Loucy (cell line): ENCODE measurements at regions not wholly inside any gene's neighbourhood (a gene's known extent, or its start where the extent isn't known, plus 50 kb on each side); places are given as distances from the start of the nearest gene placed in this dataset.

Source experiments
- H2AFZ ChIP-seq: fragments of 200-600 bp; sonication (generic); 2 replicates; pipeline ENCODE4 v1.6.0; 2016; ENCODE audit warnings: antibody characterized with exemption, mild to moderate bottlenecking, low read length, moderate library complexity
- H3F3A ChIP-seq: fragments of 200-600 bp; 2 replicates; pipeline ENCODE4 v1.6.0; 2016; ENCODE audit warnings: antibody characterized with exemption, low read depth, mild to moderate bottlenecking
- H3K27me3 ChIP-seq: fragments of 200-600 bp; sonication (generic); 2 replicates; pipeline ENCODE4 v1.6.1; 2014; ENCODE audit warnings: low read length, mild to moderate bottlenecking; ENCODE audit not compliant: insufficient read depth, poor library complexity, severe bottlenecking
- H3K36me3 ChIP-seq: fragments of 200-600 bp; sonication (generic); 2 replicates; pipeline ENCODE4 v1.6.1; 2016; ENCODE audit warnings: low read length; ENCODE audit not compliant: insufficient read depth
- H3K4me1 ChIP-seq: fragments of 200-600 bp; sonication (generic); 2 replicates; pipeline ENCODE4 v1.5.1; 2014; ENCODE audit warnings: low read length, mild to moderate bottlenecking; ENCODE audit not compliant: insufficient read depth, poor library complexity, severe bottlenecking
- H3K4me2 ChIP-seq: fragments of 200-600 bp; sonication (generic); 2 replicates; pipeline ENCODE4 v1.6.0; 2014; ENCODE audit warnings: antibody characterized with exemption, low read length, low read depth, mild to moderate bottlenecking; ENCODE audit not compliant: poor library complexity, severe bottlenecking
- H3K4me3 ChIP-seq: fragments of 200-600 bp; sonication (generic); 2 replicates; pipeline ENCODE4 v1.5.1; 2014; ENCODE audit warnings: low read length, mild to moderate bottlenecking, mixed read lengths; ENCODE audit not compliant: poor library complexity, severe bottlenecking
- H3K79me2 ChIP-seq: fragments of 200-600 bp; sonication (generic); 2 replicates; pipeline ENCODE4 v1.6.1; 2014; ENCODE audit warnings: low read length; ENCODE audit not compliant: insufficient read depth
- H3K9ac ChIP-seq: fragments of 200-600 bp; sonication (generic); 2 replicates; pipeline ENCODE4 v1.6.0; 2014; ENCODE audit warnings: mild to moderate bottlenecking, low read depth, low read length, moderate library complexity; ENCODE audit not compliant: poor library complexity, severe bottlenecking
- H3K9me2 ChIP-seq: fragments of 200-600 bp; sonication (generic); replicated peaks from 2 replicates; pipeline ENCODE4 v1.6.1; 2016; ENCODE audit warnings: low read depth, low read length, mixed read lengths
- H3K9me3 ChIP-seq: fragments of 200-600 bp; sonication (generic); 2 replicates; pipeline ENCODE4 v1.6.1; 2014; ENCODE audit warnings: mild to moderate bottlenecking, antibody characterized with exemption, low read length, low read depth; ENCODE audit not compliant: insufficient read depth
- H4K20me1 ChIP-seq: fragments of 200-600 bp; sonication (generic); 2 replicates; pipeline ENCODE4 v1.6.0; 2014; ENCODE audit warnings: antibody characterized with exemption, low read length, mild to moderate bottlenecking; ENCODE audit not compliant: insufficient read depth, poor library complexity, severe bottlenecking
- EZH2phosphoT487 ChIP-seq: fragments of 200-600 bp; IDR thresholded peaks from 2 replicates; pipeline ENCODE4 v1.6.1; 2018; ENCODE audit warnings: antibody characterized with exemption, mild to moderate bottlenecking, moderate library complexity, borderline replicate concordance
- TF ChIP-seq, protein P1 (sequence below): fragments of 200-600 bp; sonication (generic); conservative IDR thresholded peaks from 2 replicates; pipeline ENCODE4 v1.5.1; 2014; ENCODE audit warnings: mild to moderate bottlenecking, antibody characterized with exemption, low read length

DNA sequence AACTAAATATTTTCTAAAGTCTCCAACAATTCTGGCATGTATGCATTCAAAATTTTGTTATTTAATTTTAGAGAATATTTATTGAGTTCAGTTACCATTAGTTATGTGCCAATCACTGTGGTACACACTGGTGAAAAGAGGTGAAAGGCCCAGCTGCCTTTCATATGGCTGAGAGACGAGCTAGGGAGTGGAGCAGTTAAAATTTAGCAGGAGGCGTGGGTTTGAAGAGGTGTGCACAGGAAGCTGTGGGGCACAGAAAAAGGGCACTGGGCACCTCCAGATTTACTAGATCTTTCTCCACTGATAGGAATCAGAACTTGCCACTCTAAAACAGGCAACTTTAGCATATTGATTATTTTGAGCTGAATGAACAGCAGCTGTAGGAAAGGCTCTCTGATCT, 347.1 kb downstream of the CD83 start:
- no peak overlapping the region for H3K4me3 ChIP-seq
- no peaks in the 10 kb centered on the region for H4K20me1 ChIP-seq
- H3K4me1 ChIP-seq = peaks cover 60% of the 10 kb centered on the region
- no peaks in the 10 kb centered on the region for H3F3A ChIP-seq
- H3K9ac ChIP-seq = peak overlapping the region; percentile 49
- no peaks in the 10 kb centered on the region for H3K79me2 ChIP-seq
- H3K36me3 ChIP-seq = no peaks in the 10 kb centered on the region
- H3K9me2 ChIP-seq = no peaks in the 10 kb centered on the region
- H2AFZ ChIP-seq = no peak overlapping the region
- no peak for TF ChIP-seq EZH2phosphoT487
- TF ChIP-seq, protein P1, sequence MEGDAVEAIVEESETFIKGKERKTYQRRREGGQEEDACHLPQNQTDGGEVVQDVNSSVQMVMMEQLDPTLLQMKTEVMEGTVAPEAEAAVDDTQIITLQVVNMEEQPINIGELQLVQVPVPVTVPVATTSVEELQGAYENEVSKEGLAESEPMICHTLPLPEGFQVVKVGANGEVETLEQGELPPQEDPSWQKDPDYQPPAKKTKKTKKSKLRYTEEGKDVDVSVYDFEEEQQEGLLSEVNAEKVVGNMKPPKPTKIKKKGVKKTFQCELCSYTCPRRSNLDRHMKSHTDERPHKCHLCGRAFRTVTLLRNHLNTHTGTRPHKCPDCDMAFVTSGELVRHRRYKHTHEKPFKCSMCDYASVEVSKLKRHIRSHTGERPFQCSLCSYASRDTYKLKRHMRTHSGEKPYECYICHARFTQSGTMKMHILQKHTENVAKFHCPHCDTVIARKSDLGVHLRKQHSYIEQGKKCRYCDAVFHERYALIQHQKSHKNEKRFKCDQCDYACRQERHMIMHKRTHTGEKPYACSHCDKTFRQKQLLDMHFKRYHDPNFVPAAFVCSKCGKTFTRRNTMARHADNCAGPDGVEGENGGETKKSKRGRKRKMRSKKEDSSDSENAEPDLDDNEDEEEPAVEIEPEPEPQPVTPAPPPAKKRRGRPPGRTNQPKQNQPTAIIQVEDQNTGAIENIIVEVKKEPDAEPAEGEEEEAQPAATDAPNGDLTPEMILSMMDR = no peak
- H3K4me2 ChIP-seq = no peak overlapping the region
- H3K9me3 ChIP-seq = peaks cover 31% of the 10 kb centered on the region; the same call in 1 of the 2 replicates
- H3K27me3 ChIP-seq = no peaks in the 10 kb centered on the region

DNA sequence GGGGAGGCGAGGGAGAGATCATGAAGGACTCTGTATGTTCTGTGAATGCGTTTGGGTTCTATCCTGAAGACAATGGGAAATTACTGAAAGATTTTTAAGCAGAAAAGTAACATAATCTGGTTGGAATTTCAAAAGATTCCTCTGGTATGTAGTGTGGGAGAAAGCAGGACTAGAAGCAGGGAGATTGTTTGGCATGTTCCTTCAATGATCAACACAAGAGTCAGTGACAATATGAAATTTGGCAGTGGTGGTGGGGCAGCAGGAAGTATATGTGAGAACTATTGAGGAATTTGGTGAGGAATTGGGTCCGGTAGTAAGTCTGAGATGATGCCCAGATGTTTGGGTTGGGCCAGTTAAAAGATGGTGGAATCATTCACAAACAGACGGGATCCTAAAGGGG, 348.7 kb downstream of the CD83 start:
- Histone ChIP-seq H3K9me2 (no peaks in the 10 kb centered on the region), H3K79me2 (no peaks in the 10 kb centered on the region), H3K9me3 (peaks cover 30% of the 10 kb centered on the region; the same call in 1 of the 2 replicates), H3F3A (no peaks in the 10 kb centered on the region), H3K27me3 (no peaks in the 10 kb centered on the region), H3K9ac (no peak overlapping the region), H3K4me3 (no peak overlapping the region), H3K4me1 (peaks cover 54% of the 10 kb centered on the region), H3K36me3 (no peaks in the 10 kb centered on the region), H2AFZ (no peak overlapping the region), H3K4me2 (no peak overlapping the region), H4K20me1 (no peaks in the 10 kb centered on the region)
- no peak for TF ChIP-seq EZH2phosphoT487
- TF ChIP-seq, protein P1 = no peak

DNA sequence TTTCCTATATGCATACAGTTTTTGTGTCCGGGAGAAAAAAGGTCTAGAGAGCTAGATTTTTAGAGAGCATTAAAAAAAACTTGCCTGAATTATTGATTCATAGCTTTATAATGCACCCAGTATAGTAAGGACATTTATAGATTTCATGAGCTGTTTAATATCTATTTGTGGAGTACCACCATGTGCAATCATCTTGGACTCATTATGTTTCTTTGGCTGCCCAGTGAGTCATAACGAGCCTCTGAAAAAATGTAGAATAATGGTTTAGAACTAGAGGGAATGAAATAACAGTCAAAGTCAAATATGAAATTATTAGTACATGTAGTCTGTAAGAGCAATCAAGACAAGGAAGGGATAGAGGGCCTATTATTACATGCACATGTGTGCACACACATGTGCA, 350.0 kb downstream of the CD83 start:
- H3K9me2 ChIP-seq = no peaks in the 10 kb centered on the region
- no peak for TF ChIP-seq EZH2phosphoT487
- TF ChIP-seq, protein P1 = no peak
- H3K79me2 ChIP-seq = no peaks in the 10 kb centered on the region
- no peaks in the 10 kb centered on the region for H3K27me3 ChIP-seq
- H3F3A ChIP-seq = no peaks in the 10 kb centered on the region
- H3K4me1 ChIP-seq = peaks cover 58% of the 10 kb centered on the region
- 0 out of 2 replicates have a peak overlapping the region, but pooled peaks have one; percentile 19 for H2AFZ ChIP-seq
- no peaks in the 10 kb centered on the region for H4K20me1 ChIP-seq
- H3K9me3 ChIP-seq = peaks cover 18% of the 10 kb centered on the region; the same call in 1 of the 2 replicates
- H3K9ac ChIP-seq = no peak overlapping the region
- H3K4me2 ChIP-seq = no peak overlapping the region
- no peak overlapping the region for H3K4me3 ChIP-seq
- no peaks in the 10 kb centered on the region for H3K36me3 ChIP-seq
